Astrocyte (in vitro differentiated cells and primary cell): ENCODE measurements at regions not wholly inside any gene's neighbourhood (a gene's known extent, or its start where the extent isn't known, plus 50 kb on each side); places are given as distances from the start of the nearest gene placed in this dataset.

Experiments used
- CTCF ChIP-seq: IDR thresholded peaks from 2 replicates; pipeline ENCODE4 v1.5.1; 2011; ENCODE audit warnings: low read depth, mild to moderate bottlenecking, inconsistent platforms, low read length, moderate library complexity; ENCODE audit not compliant: insufficient read depth
- EZH2 ChIP-seq: IDR thresholded peaks from 2 replicates; pipeline ENCODE4 v1.6.1; 2012; ENCODE audit warnings: mild to moderate bottlenecking, low read length, inconsistent platforms; ENCODE audit not compliant: insufficient read depth

GRCh38 chr14:66268802-66269334 lies 217.3 kb upstream of the CCDC196 start:
- no peak for TF ChIP-seq CTCF
- no peak for TF ChIP-seq EZH2
